Tibial artery (tissue), 4 donors: ENCODE measurements at regions not wholly inside any gene's neighbourhood (a gene's known extent, or its start where the extent isn't known, plus 50 kb on each side); places are given as distances from the start of the nearest gene placed in this dataset.

Experiments
- DNase-seq, 2 donors: peaks; one replicate each; pipeline ENCODE4 v3.0.0-alpha.2; 2019
- H3K27ac ChIP-seq, 2 donors: fragments of 200-600 bp; sonication (generic) in 1 of 2; 1 replicate in 1 of 2; 2 replicates in 1 of 2; pipeline ENCODE4 v1.5.1; 2018 to 2019; ENCODE audit warnings: mild to moderate bottlenecking in 1 of 2
- H3K27me3 ChIP-seq, 2 donors: fragments of 200-600 bp; sonication (generic) in 1 of 2; one replicate each; pipeline versions ENCODE4 v1.5.1 to v1.6.0; 2016 to 2019
- H3K36me3 ChIP-seq, 3 donors: fragments of 200-600 bp; sonication (generic) in 2 of 3; one replicate each; pipeline ENCODE4 v1.5.1; 2016 to 2019; ENCODE audit warnings: mild to moderate bottlenecking in 2 of 3
- H3K4me1 ChIP-seq, 4 donors: fragments of 200-600 bp; sonication (generic) in 2 of 4; 1 replicate in 3 of 4; 2 replicates in 1 of 4; pipeline ENCODE4 v1.5.1; 2016 to 2019
- H3K4me3 ChIP-seq, 2 donors: fragments of 200-600 bp; sonication (generic) in 1 of 2; 1 replicate in 1 of 2; 2 replicates in 1 of 2; pipeline ENCODE4 v1.5.1; 2018 to 2019; ENCODE audit warnings: mild to moderate bottlenecking in 2 of 2
- H3K9me3 ChIP-seq, 3 donors: fragments of 200-600 bp; sonication (generic) in 1 of 3; one replicate each; pipeline ENCODE4 v1.5.1; 2016 to 2019
- CTCF ChIP-seq, 2 experiments: fragments of 200-600 bp in 1 of 2; fragments of 450-650 bp in 1 of 2; IDR thresholded peaks; one replicate each; pipeline ENCODE4 v1.5.1; 2017 to 2019; ENCODE audit warnings: antibody characterized with exemption in 2 of 2, mild to moderate bottlenecking in 1 of 2, moderate library complexity in 1 of 2
- intact Hi-C: fragments of 100-400 bp; cut with DNase I; formaldehyde crosslinking; loops from one replicate; pipeline ENCODE4 v1.15.0; 2023; ENCODE audit warnings: low total_unique reads

DNA sequence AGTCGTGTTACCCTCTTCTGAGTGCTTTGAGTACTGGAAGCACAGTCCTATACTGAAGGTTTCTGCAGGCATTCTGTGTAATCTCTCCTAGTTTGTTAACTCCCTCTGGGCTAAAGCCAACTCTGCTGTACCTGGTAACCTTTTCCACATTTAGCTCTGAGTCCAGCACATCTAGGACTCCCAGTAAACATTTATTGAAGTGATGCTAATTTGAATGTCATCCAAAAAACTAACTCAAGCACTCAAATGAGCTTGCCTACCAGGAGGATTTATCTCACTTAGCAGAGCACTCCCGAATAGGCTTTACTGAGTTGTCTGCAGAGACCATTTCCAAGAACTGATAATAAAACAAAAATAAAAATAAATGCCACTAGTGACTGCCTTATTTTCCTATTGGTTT, 79.5 kb upstream of the NFIB start:
- no peak overlapping the region for H3K27ac ChIP-seq
- H3K4me3 ChIP-seq, result no peak overlapping the region
- H3K4me1 ChIP-seq, result no peaks in the 10 kb centered on the region
- intact Hi-C loops, result no loop called here
- DNase-seq, result no peak
- no peaks in the 10 kb centered on the region for H3K36me3 ChIP-seq
- TF ChIP-seq CTCF (IDR thresholded peaks at IDR 0.05), result no peak
- no peaks in the 10 kb centered on the region for H3K27me3 ChIP-seq
- H3K9me3 ChIP-seq, result peaks cover 2 to 4% (median 3%) of the 10 kb centered on the region in 3 donors

GRCh38 chr9:14391620-14392019, 77.7 kb upstream of the NFIB start:
- Histone ChIP-seq H3K27ac (no peak overlapping the region), H3K9me3 (peaks cover 2 to 4% (median 3%) of the 10 kb centered on the region in 3 donors), H3K4me3 (no peak overlapping the region), H3K27me3 (no peaks in the 10 kb centered on the region), H3K36me3 (no peaks in the 10 kb centered on the region), H3K4me1 (no peaks in the 10 kb centered on the region)
- no peak for DNase-seq
- TF ChIP-seq CTCF (IDR thresholded peaks at IDR 0.05), result no peak
- intact Hi-C loops, result no loop called here

DNA sequence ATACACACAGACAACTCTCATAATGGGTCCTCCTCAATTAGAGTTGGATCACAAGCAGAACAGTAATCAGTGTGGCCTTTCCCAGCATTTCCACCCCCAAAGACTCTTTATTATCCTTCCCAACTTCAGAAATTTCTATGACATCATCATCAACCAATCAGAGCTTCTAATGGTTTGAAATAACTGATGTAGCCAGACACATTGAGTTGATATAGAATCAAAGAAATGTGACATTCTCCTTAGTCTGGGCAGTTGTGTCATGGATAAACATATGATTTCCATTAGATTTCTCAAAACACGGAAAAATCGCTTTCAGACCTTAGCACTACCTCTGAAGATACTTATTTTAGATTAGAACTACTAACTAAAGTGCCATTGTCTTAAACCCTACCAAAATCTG, 75.7 kb upstream of the NFIB start:
- Histone ChIP-seq H3K4me1 (no peaks in the 10 kb centered on the region), H3K27ac (no peak overlapping the region), H3K36me3 (no peaks in the 10 kb centered on the region), H3K27me3 (no peaks in the 10 kb centered on the region), H3K4me3 (no peak overlapping the region), H3K9me3 (peaks cover 2 to 4% (median 3%) of the 10 kb centered on the region in 3 donors)
- no peak for TF ChIP-seq CTCF (IDR thresholded peaks at IDR 0.05)
- no peak for DNase-seq
- intact Hi-C loops, result no loop called here

GRCh38 chr9:14389146-14389545, 75.2 kb upstream of the NFIB start:
- intact Hi-C loops, result no loop called here
- H3K4me3 ChIP-seq, result no peak overlapping the region
- H3K27ac ChIP-seq, result no peak overlapping the region
- no peaks in the 10 kb centered on the region for H3K4me1 ChIP-seq
- TF ChIP-seq CTCF (IDR thresholded peaks at IDR 0.05), result no peak
- H3K27me3 ChIP-seq, result no peaks in the 10 kb centered on the region
- no peak for DNase-seq
- H3K9me3 ChIP-seq, result peaks cover 2 to 4% (median 3%) of the 10 kb centered on the region in 3 donors
- no peaks in the 10 kb centered on the region for H3K36me3 ChIP-seq

DNA sequence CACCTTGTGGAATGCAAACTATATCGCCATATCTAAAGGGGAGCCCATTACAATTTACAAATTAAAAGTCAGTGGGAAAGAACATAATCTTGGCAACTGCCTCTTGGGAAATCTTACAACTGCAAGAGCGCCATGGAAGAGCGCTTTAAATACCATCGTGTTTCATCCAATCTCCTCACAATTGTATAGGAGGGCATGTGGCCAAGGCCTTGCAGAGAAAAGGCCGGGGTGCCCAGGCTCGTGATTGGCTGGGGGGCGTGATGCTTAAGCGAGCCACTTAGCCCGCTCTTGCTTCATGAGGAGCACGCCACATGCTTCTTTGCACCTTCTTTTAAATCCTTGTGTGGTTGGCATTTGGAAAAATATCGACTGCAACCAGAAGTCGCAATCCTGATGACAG, 69.8 kb upstream of the NFIB start:
- DNase-seq, result no peak
- no peak overlapping the region for H3K4me3 ChIP-seq
- H3K4me1 ChIP-seq, result peaks cover 0 to 5% (median 0%) of the 10 kb centered on the region in 4 donors
- H3K27me3 ChIP-seq, result no peaks in the 10 kb centered on the region
- intact Hi-C loops, result no loop called here
- no peaks in the 10 kb centered on the region for H3K9me3 ChIP-seq
- TF ChIP-seq CTCF (IDR thresholded peaks at IDR 0.05), result no peak
- no peak overlapping the region for H3K27ac ChIP-seq
- H3K36me3 ChIP-seq, result no peaks in the 10 kb centered on the region

- H3K36me3 ChIP-seq, result no peaks in the 10 kb centered on the region
- no peak overlapping the region for H3K27ac ChIP-seq
- no peak overlapping the region for H3K4me3 ChIP-seq
- H3K27me3 ChIP-seq, result no peaks in the 10 kb centered on the region
- H3K4me1 ChIP-seq, result peaks cover 0 to 5% (median 0%) of the 10 kb centered on the region in 4 donors
- no peak for DNase-seq
- TF ChIP-seq CTCF (IDR thresholded peaks at IDR 0.05), result no peak
- no peaks in the 10 kb centered on the region for H3K9me3 ChIP-seq
- intact Hi-C loops, result no loop called here
Observed at GRCh38 chr9:14383294-14383693, 69.4 kb upstream of the NFIB start.
